Transverse colon (tissue), 4 donors: ENCODE measurements at regions not wholly inside any gene's neighbourhood (a gene's known extent, or its start where the extent isn't known, plus 50 kb on each side); places are given as distances from the start of the nearest gene placed in this dataset.

Experiments used
- DNase-seq: peaks from one replicate; pipeline ENCODE4 v3.0.0-alpha.2; 2019
- H3K27ac ChIP-seq, 4 donors: fragments of 200-600 bp; sonication (generic); 2 replicates each; pipeline ENCODE4 v1.5.1; 2016 to 2018; ENCODE audit warnings: inconsistent platforms in 4 of 4
- H3K27me3 ChIP-seq: fragments of 200-600 bp; sonication (generic); 2 replicates; pipeline ENCODE4 v1.5.1; 2017; ENCODE audit warnings: inconsistent platforms
- H3K36me3 ChIP-seq, 4 donors: fragments of 200-600 bp; sonication (generic); 2 replicates each; pipeline ENCODE4 v1.5.1; 2017 to 2019; ENCODE audit warnings: inconsistent platforms in 4 of 4
- H3K4me1 ChIP-seq, 4 donors: fragments of 200-600 bp; sonication (generic); 2 replicates each; pipeline ENCODE4 v1.5.1; 2017 to 2020; ENCODE audit warnings: inconsistent platforms in 4 of 4
- H3K4me3 ChIP-seq, 4 donors: fragments of 200-600 bp; sonication (generic); 1 replicate in 1 of 4; 2 replicates in 3 of 4; pipeline versions ENCODE4 v1.5.1 to v1.6.1; 2017 to 2019; ENCODE audit warnings: inconsistent platforms in 4 of 4
- H3K9me3 ChIP-seq, 2 donors: fragments of 200-600 bp; sonication (generic); 2 replicates each; pipeline ENCODE4 v1.5.1; 2017 to 2019; ENCODE audit warnings: inconsistent platforms in 2 of 2
- EP300 ChIP-seq: sonication (generic); formaldehyde crosslinking; IDR thresholded peaks from one replicate; pipeline ENCODE4 v1.6.1; 2017; ENCODE audit warnings: antibody characterized with exemption, low read depth
- POLR2A ChIP-seq: fragments of 450-650 bp; IDR thresholded peaks from one replicate; pipeline ENCODE4 v1.6.1; 2016; ENCODE audit warnings: antibody characterized with exemption, mild to moderate bottlenecking, moderate library complexity
- POLR2AphosphoS5 ChIP-seq, 3 donors: sonication (generic); formaldehyde crosslinking; IDR thresholded peaks; one replicate each; pipeline ENCODE4 v1.6.1; 2016; ENCODE audit warnings: antibody characterized with exemption in 3 of 3
- WGBS, 2 donors: methylation state at CpG; one replicate each; pipeline ENCODE4 v1.1.5; 2018; ENCODE audit warnings: low coverage in 1 of 2; 5-methylcytosine and 5-hydroxymethylcytosine counted together
- in situ Hi-C, 4 donors: fragments of 200-750 bp; cut with MboI; loops; one replicate each; pipeline versions ENCODE4 v1.15.0 to v1.15.1; 2017; ENCODE audit warnings: low sequenced_read_pairs in 3 of 4, low pct_ligation_motif_present in 1 of 4, low pct_unique_long_range_greater_than_20kb in 1 of 4
- intact Hi-C: fragments of 100-400 bp; cut with DNase I; formaldehyde crosslinking; loops from one replicate; pipeline ENCODE4 v1.15.1; 2023; ENCODE audit warnings: low total_unique reads
- TF ChIP-seq, protein P1 (sequence below), 5 experiments: fragments of 200-600 bp in 3 of 5; fragments of 450-650 bp in 2 of 5; sonication (generic) in 3 of 5; IDR thresholded peaks; 1 replicate in 2 of 5; 2 replicates in 3 of 5; pipeline ENCODE4 v1.5.1; 2016 to 2017; ENCODE audit warnings: antibody characterized with exemption in 5 of 5, inconsistent platforms in 3 of 5, mild to moderate bottlenecking in 2 of 5, moderate library complexity in 1 of 5

GRCh38 chr5:108661590-108662219 lies 86.0 kb upstream of the FER start:
- intact Hi-C loops (no loop called here), in situ Hi-C loops (no loop called here)
- TF ChIP-seq EP300: no peak
- WGBS, 2 donors: 68 to 71% methylated on average over 2 to 3 of the region's 3 CpGs
- Histone ChIP-seq H3K27me3 (no peaks in the 10 kb centered on the region), H3K4me1 (no peaks in the 10 kb centered on the region), H3K4me3 (no peak overlapping the region), H3K36me3 (no peaks in the 10 kb centered on the region), H3K27ac (no peak overlapping the region), H3K9me3 (no peaks in the 10 kb centered on the region)
- no peak for DNase-seq

- DNase-seq: no peak
- no peak overlapping the region for H3K27ac ChIP-seq
- TF ChIP-seq EP300: no peak
- H3K4me3 ChIP-seq: no peak overlapping the region
- H3K27me3 ChIP-seq: no peaks in the 10 kb centered on the region
- no peaks in the 10 kb centered on the region for H3K36me3 ChIP-seq
- 70% methylated on average over 1 of the region's 1 CpG; no CpG with 5 or more reads in 1 of the 2 donors for WGBS, 2 donors
- H3K9me3 ChIP-seq: no peaks in the 10 kb centered on the region
- intact Hi-C loops (no loop called here), in situ Hi-C loops (no loop called here)
- no peaks in the 10 kb centered on the region for H3K4me1 ChIP-seq
These were observed 86.7 kb upstream of the FER start for GRCh38 chr5:108661024-108661423.

- H3K4me3 ChIP-seq: no peak overlapping the region
- in situ Hi-C loops (no loop called here), intact Hi-C loops (no loop called here)
- H3K36me3 ChIP-seq: no peaks in the 10 kb centered on the region
- no peaks in the 10 kb centered on the region for H3K9me3 ChIP-seq
- H3K4me1 ChIP-seq: no peaks in the 10 kb centered on the region
- no peak overlapping the region for H3K27ac ChIP-seq
- no peak for DNase-seq
- 73 to 75% methylated on average over 4 to 6 of the region's 6 CpGs for whole genome bisulfite sequencing, 2 donors
- H3K27me3 ChIP-seq: no peaks in the 10 kb centered on the region
- TF ChIP-seq POLR2A: no peak
- TF ChIP-seq, protein P1, sequence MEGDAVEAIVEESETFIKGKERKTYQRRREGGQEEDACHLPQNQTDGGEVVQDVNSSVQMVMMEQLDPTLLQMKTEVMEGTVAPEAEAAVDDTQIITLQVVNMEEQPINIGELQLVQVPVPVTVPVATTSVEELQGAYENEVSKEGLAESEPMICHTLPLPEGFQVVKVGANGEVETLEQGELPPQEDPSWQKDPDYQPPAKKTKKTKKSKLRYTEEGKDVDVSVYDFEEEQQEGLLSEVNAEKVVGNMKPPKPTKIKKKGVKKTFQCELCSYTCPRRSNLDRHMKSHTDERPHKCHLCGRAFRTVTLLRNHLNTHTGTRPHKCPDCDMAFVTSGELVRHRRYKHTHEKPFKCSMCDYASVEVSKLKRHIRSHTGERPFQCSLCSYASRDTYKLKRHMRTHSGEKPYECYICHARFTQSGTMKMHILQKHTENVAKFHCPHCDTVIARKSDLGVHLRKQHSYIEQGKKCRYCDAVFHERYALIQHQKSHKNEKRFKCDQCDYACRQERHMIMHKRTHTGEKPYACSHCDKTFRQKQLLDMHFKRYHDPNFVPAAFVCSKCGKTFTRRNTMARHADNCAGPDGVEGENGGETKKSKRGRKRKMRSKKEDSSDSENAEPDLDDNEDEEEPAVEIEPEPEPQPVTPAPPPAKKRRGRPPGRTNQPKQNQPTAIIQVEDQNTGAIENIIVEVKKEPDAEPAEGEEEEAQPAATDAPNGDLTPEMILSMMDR (IDR thresholded peaks at IDR 0.05): no peak
- TF ChIP-seq EP300: no peak
- no peak for TF ChIP-seq POLR2AphosphoS5 (IDR thresholded peaks at IDR 0.05)
These were observed 87.4 kb upstream of the FER start for GRCh38 chr5:108660291-108660690.

DNA sequence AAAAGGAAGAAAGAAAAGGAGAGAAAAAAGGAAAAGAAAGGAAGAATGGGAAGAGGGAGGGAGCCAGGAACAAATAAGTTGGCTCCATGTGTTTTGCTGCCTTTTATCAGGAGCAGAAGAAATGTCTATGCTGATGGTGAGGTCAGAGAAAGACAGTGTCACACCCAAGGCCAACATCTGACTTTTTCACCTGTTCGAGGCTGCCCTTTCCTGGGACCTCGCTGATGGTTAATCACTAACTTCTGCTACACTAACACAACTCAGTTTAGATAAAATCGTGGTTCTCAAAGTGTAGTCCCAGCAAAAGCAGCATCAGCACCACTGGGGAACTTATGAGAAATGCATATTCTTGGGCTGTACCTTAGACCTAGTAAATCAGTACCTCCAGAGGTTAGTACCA lies 88.2 kb upstream of the FER start:
- intact Hi-C loops: no loop called here
- Histone ChIP-seq H3K27me3 (no peaks in the 10 kb centered on the region), H3K9me3 (no peaks in the 10 kb centered on the region), H3K4me3 (no peak overlapping the region), H3K27ac (no peak overlapping the region), H3K36me3 (no peaks in the 10 kb centered on the region), H3K4me1 (no peaks in the 10 kb centered on the region)
- WGBS, 2 donors: 49% methylated on average over 3 of the region's 3 CpGs; no CpG with 5 or more reads in 1 of the 2 donors
- in situ Hi-C loops: no loop called here
- TF ChIP-seq, protein P1 (IDR thresholded peaks at IDR 0.05): no peak
- TF ChIP-seq POLR2AphosphoS5 (IDR thresholded peaks at IDR 0.05) (no peak), EP300 (no peak), POLR2A (no peak)
- DNase-seq: no peak

DNA sequence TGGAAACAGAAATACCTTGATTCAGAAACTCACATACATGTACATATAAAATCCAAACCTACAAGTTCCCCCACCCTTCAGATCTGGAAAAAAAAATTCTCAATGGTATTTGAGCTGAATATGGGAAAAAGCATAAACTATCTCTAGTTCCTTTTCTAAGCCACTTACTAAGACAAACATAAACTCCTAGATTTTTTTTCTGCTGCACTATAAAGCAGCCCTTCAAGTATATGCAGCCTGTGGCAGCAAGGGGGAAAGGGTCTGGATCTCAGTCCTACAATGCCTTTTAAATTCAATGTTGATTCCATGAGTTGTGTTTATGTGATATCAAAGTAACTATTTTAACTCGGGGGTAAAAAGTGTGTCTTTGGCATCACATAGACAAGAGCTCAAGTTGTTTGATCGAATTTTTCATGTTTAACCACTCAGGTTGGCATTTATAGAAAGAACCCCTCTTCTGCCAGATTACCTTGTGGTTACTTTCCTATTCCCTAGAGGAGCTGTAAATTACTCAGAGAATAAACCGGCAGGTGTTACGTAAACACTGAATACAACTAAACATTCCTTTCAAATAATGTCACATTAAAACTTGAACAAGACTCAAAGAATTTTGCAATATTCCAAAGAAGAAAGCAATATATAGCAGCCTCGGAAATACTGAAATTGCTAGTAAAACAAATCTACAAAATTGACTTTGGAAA lies 91.8 kb upstream of the FER start:
- Histone ChIP-seq H3K27ac (no peak overlapping the region), H3K36me3 (no peaks in the 10 kb centered on the region), H3K4me3 (no peak overlapping the region), H3K9me3 (no peaks in the 10 kb centered on the region), H3K4me1 (no peaks in the 10 kb centered on the region), H3K27me3 (no peaks in the 10 kb centered on the region)
- TF ChIP-seq, protein P1 (IDR thresholded peaks at IDR 0.05): no peak
- no peak for TF ChIP-seq POLR2AphosphoS5 (IDR thresholded peaks at IDR 0.05)
- no peak for TF ChIP-seq EP300
- intact Hi-C loops: no loop called here
- in situ Hi-C loops: no loop called here
- DNase-seq: no peak
- WGBS, 2 donors: 32 to 35% methylated on average over 5 of the region's 5 CpGs
